ENCODE measurements at regions not wholly inside any gene's neighbourhood (a gene's known extent, or its start where the extent isn't known, plus 50 kb on each side); places are given as distances from the start of the nearest gene placed in this dataset.
"Not testable (repeated sequence)": the region's sequence is repeated elsewhere in the genome, so short reads cannot be mapped to it uniquely, and the experiment has no call there.

DNA sequence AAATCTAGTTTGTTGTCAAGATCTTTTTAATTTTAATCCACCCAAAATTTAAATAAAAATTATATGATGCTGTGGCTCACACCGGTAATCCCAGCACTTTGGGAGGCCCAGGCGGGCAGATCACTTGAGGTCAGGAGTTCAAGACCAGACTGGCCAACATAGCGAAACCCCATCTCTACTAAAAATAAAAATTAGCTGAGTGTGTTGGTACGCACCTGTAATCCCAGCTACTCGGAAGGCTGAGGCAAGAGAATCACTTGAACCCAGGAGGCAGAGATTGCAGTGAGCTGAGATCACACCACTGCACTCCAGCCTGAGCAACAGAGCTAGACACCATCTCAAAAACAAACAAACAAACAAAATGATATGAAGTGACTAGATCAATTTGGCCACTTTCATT is 253.0 kb upstream of the MGMT start:
- not testable (repeated sequence) for DNase-seq

DNA sequence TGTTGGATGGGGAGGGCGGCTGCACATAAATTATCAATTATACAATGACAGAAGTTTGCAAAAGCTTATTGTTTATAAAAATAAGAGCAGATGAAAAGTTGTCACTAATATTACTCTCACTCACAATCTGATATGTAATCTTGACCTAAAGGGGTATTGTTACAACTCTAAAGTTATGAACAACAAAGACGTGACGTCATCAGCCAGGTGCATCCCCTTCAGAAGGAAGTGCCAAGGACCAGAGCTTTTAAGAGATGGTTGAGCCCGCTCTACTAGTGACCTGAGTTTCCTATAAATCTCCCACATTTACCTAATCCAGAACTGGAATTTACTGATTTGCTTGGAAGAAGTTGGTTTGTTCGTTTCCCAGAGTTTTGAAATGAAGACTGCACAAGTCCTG is 247.7 kb upstream of the MGMT start:
- no peak for DNase-seq

DNA sequence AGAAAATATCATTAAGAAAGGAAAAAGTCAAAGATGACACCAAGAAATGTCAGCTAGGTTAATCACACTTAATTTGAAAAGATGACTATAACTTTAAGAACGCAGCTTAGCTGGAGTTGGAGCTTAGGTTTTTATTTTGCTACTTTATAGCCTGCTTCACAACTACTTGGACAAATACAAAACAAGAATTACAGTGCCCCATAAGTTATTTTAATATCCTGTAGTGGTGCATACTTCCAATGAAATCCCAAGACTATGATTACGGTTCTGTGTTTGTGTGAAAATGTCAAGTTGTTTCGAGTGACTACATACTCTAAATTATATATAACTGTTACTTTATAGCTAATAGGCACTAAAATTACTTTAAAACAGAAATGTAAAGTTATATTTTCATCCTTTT is 244.6 kb upstream of the MGMT start:
- DNase-seq: no peak

- DNase-seq: no peak
Observed at GRCh38 chr10:129223363-129223762, 243.7 kb upstream of the MGMT start.

GRCh38 chr10:129224065-129224464 is 243.0 kb upstream of the MGMT start:
- no peak for DNase-seq

GRCh38 chr10:129231821-129232220 is 235.2 kb upstream of the MGMT start:
- DNase-seq: no peak

GRCh38 chr10:129233351-129234148 is 233.5 kb upstream of the MGMT start:
- DNase-seq: no peak

- DNase-seq: no peak
Observed at GRCh38 chr10:129236274-129236691, 230.8 kb upstream of the MGMT start.

- DNase-seq: no peak
Observed at GRCh38 chr10:129241461-129241860, 225.6 kb upstream of the MGMT start.

- no peak for DNase-seq
Observed at GRCh38 chr10:129244298-129244697, 222.7 kb upstream of the MGMT start.

- DNase-seq: no peak
Observed at GRCh38 chr10:129244757-129245156, 222.3 kb upstream of the MGMT start.

DNA sequence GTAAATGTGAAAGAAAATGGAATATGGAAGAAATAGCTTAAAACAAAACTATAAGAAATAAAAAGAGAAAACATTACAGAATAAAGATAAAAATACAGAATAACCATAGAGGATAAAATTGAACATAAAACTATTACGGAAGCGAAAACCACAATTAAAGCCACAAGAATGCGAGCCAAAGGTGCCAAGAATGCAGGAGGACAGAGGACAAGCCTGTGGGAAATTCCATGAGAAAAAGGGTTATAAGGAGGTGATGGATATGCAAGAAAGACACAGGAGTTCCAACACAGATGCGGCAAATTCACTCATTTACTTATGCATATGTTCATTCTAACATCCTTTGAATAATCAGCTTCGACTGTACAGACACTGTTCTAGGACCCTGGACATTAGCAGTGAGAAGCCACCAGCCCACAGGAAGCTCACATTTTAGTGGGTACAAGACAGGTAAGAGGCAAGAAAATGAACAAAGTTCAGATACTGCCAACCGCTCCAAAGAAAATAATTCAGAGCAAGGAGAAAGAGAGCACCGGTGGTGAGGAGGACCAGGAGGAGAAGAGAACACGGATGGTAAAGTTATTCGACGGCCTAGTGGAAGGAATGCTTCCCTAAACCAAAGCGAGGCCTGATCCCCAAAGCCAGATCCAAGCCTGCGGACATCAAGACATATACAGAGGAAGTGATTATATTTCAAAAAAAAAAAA is 213.7 kb upstream of the MGMT start:
- DNase-seq: no peak

- DNase-seq: no peak
Observed at GRCh38 chr10:129253865-129254179, 213.2 kb upstream of the MGMT start.

DNA sequence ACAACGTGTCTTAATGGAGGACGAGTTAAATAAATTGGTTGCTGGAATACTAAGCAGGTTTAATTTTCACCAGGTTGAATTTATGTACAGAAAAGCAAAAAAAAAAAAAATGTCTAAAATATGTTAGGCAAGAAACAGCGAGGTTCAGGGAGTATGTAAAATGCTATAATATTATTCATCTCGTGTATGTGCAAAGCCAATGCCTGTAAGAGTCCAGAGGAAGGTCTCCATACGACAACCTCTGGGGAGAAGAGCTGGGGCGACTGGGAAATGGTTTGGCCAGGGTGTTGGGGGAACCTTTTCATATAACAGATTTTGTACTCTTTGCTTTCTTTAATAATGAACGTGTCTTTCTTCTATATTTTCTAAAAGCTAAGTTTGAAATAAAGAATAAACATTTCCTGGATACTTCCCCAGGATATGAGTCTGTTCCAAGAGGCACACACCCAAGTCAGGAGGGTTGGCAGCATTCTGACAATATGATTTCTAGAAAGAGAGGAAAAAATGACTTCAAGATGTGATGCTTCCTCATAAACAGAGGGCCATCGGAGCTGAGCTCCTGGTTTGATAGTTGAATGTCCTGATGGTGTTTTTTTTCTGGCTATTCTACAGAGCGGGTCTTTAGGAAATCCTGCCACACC is 208.6 kb upstream of the MGMT start:
- no peak for DNase-seq

GRCh38 chr10:129259128-129259815 is 207.8 kb upstream of the MGMT start:
- no peak for DNase-seq

DNA sequence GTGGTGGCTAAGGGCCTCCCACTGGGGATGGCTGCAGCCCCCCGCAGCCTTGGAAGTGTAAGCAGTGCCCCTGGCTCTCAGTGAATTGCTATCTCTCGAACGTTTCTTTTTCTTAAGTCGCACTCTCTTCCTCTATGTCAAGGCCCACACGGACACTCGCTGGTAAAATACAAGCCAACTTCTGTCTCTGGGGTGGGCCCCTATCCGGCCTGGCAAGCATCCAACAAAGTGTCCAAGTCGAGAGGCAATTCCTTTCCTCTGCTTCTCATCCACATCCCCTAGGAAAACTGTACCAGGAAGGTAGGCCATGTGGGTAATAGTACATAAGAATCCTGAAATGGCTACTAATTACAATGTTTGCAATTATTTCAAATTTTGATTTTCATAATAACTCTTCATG is 194.9 kb upstream of the MGMT start:
- DNase-seq: no peak

DNA sequence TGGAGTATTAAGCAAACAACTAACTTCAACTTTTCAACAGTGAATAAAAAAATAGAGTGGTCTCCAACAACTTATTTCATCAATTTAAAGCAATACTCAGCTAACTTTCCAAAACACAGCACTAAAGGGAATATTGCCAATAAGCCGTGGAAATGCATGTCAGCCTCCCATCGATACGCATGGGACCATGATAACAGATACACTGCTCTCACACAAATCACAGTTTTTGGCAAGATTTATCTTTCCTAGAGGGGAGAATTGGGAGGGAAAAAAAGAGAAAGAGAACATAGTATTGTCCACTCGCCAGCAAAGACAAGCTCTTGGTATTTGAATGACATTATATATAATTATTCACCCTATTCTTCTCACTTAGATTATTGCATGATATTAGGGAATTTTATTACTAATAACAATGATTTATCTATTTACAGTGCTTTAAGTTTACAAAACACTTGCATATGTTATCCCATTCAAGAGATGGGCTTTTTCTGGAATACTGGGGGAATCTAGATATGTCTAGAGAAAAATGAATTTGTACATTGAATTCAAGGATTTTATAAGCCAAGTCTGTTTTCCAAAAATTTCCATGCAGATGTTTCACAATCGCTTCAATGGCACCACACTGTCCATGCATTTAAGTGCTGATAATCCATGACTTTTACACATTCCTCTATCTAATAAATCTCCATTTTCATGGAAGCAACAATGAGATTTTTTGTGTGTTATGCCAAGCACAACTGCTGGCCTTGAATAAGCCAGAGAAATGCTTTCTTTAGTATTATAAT is 194.0 kb upstream of the MGMT start:
- no peak for DNase-seq

- DNase-seq: no peak
Observed at GRCh38 chr10:129273860-129274259, 193.2 kb upstream of the MGMT start.

DNA sequence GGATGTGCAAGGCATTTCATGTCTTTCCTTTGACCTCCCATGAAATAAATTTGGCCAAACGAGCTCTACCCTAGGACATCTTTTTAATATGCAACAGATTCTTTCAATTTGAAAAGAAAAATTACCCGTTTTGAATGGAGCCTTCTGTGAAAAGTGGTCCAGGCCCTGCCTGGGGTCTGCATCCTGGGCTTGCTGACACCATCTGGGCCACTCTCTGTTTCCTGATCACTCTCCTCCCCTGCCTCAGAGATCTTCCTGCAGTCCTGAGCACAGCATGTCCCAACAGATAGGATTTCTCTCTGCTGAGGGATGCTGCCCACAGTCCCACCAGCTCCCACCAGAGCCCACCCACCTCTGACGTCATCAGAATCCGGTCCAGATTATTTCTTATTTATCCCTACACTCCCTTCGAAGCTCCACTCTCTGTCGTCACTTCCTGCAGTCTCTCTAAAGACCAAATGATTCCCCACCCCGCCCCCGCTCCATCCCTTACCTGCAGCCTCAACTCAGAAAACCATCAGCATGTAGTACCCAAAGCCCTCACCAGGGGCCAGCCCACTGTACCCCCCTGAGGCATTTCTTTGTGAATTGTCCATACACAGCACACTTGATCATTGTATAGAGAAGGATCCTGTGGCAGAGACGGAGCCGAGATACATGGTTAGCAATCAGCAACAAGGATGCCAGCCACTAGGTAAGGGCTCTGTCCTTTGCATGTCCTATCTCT is 192.1 kb upstream of the MGMT start:
- no peak for DNase-seq

GRCh38 chr10:129275886-129276285 is 191.2 kb upstream of the MGMT start:
- DNase-seq: no peak

DNA sequence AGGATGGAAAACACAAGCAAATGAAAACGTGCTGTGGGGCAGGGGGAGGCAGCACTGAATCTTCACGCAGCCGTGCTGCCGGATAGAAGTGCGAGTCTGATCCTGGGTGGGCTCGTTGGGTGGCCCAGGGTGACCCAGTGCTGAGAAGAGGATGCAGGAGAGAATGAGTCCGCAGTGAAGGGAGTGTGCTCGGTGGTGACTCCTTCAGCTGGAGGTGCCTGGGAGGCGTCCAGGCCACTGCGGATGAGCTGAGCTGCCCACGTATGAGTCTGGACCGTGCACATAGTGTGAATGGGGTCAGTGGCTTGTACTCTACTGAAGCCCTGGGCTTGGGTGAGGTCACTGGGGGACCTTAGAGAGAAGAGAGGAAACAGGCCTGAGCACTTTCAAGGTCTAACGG is 190.0 kb upstream of the MGMT start:
- no peak for DNase-seq

- no peak for DNase-seq
Observed at GRCh38 chr10:129277841-129278240, 189.2 kb upstream of the MGMT start.

Data from NCI-H2227 treated with DMSO at 0.1 percent for 48 hours (cell line).